ENCODE measurements at regions not wholly inside any gene's neighbourhood (a gene's known extent, or its start where the extent isn't known, plus 50 kb on each side); places are given as distances from the start of the nearest gene placed in this dataset.
"Not testable (repeated sequence)": the region's sequence is repeated elsewhere in the genome, so short reads cannot be mapped to it uniquely, and the experiment has no call there.

- not testable (repeated sequence) for DNase-seq
Measured at GRCh38 chrX:40362291-40362690, 218.5 kb upstream of the ATP6AP2 start.

DNA sequence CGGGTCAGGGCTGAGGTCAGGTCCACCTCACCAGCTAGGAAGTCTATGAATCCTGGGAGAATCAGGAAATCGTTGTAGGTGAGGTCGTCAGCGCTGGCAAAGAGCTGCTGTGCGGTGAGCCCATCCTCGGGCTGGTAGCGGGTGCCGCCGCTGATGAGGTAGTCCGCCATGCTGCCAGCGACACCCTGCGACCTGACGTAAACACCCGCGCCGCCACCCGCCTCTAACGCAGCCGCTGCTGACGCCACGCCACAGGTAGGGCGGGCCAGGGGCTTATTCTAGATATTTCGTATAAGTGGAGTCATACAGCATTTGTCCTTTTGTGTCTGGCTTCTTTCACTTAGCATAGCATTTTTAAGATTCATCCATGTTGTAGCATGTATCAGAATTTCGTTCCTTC, 220.2 kb upstream of the ATP6AP2 start:
- DNase-seq, result no peak

DNA sequence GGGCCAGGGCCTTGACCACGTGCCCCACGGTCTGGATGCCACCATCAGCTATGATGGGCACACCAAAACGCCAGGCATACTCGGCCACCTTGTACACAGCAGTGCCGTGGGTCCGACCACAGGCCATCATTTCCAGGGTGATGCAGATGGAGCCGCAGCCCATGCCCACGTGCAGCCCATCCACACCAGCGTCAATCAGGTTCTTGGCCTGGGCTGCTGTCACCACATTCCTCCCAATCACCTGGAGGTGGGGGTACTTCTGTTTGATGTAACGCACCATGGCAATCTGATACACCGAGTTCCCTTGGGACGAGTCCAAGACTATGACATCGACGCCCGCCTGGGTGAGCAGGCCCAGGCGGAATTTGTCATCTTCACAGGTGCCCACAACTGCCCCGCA, 221.2 kb upstream of the ATP6AP2 start:
- DNase-seq, result no peak

DNA sequence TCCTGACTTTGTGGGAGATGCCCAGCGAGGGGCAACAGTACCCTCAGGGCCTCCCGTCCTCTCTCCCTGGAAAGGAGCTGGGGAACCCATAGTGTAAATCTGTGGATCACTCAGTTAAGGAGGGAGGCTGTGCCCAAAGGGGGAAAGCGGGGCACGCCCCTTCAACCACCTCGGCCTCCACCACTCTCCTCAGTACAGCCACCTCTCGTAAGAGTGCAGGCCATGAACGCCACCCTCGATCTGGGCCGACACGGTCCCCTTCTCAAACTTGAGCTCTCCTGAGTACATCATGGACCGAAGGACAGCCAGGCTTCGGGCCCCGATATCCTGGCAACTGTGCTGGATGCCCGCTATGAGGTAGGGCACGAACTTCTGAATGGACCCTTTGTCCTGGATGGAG, 221.8 kb upstream of the ATP6AP2 start:
- no peak for DNase-seq

GRCh38 chrX:40349251-40349650, 231.5 kb upstream of the ATP6AP2 start:
- DNase-seq, result no peak

DNA sequence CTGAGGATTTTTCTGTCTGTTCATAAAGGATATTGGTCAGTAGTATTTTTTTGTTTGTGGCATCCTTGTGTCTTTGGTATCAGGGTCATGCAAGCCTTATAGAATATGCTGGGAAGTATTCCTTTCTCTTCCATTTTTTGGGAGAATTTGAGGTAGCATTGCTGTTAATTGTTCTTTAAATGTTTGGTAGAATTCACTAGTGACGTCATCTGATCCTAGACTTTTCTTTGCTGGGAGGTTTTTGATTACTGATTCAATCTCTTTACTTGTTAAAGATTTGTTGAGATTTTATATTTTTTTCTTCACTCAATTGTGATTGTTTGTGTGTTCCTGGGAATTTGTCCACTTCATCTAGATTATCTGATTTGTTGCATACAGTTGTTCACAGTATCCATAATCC, 234.4 kb upstream of the ATP6AP2 start:
- no peak for DNase-seq

DNA sequence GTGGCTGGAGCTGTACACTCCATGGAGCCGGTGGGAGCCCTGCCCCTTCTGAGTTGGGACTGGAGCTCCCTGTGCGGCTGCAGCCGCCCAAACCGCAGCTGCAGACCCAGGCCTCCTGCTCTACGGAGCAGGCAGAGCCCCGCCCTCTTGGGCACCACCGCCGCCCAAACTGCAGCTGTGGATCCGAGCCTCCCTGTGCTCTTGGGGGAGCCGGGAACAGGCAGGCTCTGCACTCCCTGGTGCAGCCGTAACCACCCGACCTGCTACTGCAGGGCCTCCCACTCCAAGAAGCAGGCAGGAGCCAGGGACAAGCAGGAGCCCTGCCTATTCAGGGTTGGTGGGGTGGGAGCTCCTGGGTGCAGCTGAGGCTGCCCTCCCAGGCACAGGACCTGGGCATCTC, 237.5 kb upstream of the ATP6AP2 start:
- no peak for DNase-seq

DNA sequence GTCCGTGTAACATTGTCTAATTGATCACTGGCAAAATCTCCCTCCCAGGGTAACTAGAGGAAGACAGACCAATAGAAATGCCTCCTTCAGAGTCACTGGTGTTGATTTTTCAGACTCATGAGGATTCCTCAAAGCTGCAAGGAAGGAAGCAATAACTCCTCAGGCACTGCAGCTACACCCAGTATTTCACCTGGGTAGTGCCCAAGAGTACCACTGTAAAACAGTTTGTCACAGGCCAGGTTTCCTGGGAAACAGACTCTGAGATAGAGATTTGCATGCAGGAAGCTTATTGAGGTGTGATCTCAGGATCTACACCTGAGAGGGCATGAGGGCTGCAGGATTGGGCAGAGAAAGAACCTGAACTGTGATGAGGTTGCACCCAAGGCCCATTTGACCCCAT, 240.7 kb upstream of the ATP6AP2 start:
- DNase-seq, result no peak

GRCh38 chrX:40333344-40333743, 235.6 kb upstream of the BCOR start:
- no peak for DNase-seq

DNA sequence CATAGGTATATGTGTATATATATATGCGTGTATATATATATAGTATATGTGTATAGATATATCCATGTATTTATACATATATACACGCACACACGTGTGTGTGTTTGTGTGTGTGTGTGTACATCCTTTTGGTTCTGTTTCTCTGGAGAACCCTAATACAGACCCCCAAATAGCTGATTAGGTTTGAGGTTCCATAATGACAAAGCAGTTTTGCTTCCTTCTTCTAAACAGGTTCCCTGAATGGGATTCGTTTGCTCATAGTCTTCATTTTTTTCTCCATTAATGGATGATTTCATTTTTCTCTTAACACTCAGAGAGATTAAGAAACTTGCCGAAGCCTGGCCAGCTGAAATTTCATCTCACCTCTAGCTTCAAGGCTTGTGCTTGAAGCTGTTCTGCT, 234.0 kb upstream of the BCOR start:
- DNase-seq, result no peak

- DNase-seq, result no peak
Measured at GRCh38 chrX:40331353-40331752, 233.6 kb upstream of the BCOR start.

DNA sequence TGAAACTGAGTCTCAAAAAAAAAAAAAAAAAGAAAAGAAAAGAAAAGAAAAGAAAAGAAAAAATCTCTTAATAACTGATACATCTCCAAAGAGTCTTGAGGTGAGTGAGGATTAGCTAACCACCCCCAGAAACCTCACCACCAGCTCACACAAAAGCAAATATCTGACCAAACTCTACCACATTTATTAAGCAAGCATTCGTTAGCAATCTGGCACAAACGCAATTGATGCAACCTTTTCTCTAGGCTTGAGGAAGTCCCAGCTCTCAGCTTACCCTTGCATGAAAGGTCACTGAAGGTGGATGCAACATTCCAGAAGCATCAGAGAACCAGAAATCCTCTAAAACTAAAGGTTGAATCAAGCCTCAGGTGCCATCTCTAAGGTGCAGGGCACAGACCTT, 231.9 kb upstream of the BCOR start:
- DNase-seq, result no peak

DNA sequence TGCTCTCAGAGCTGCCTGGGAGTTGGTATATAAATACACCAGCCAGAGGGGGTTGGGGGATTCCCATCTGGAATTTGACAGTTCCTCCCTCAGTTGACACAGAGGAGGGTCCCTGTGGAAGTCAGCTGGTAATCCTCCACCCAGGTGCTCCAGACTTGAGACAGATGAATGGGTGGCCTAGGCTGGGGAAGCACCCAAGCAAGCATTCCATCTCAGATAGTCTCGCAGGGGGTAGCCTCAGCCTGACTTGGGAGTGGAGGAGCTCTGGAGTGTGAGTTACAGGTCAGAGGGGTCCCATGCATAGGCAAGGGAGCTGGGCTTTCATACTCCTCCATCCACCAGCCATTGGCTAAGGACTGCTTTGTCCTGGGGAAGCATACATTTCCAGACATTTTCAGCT, 229.3 kb upstream of the BCOR start:
- no peak for DNase-seq

GRCh38 chrX:40326186-40326965, 228.6 kb upstream of the BCOR start:
- DNase-seq, result no peak

DNA sequence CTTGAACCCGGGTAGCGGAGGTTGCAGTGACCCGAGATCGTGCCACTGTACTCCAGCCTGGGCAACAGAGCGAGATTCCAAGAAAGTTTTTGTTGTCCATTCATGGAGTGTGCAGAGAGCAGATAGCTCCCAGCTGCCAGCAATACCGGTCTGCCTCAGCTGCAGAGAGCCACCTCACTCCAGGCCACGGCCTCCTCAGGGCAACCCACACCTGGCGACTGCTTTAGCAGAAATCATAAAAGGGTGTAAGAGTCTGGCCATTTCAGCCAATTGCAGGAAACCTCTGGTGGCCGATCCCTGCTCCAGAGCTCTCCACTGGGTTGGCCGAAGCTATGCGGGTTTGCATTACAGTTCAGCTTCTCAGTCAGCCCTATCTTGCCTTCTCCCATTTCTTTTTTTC, 227.4 kb upstream of the BCOR start:
- DNase-seq, result no peak

DNA sequence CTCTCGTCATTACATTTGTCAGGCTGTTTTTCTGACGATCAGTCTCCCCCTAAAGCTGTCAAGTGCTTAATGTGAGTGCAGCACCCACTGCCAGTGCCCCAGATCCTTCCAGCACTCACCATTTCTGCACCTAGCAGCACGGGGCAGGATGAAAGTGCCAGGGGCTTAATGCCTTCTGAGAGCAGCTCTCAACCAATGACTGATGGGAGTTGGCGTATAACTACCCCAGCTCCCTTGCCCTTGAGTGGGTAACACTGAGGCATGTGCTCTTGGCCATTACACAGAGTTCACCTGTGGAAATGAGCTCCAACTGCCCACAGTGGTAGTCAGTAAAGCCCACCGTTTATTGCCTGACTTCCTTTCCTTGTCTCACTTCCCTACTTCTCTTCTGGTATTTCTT, 226.2 kb upstream of the BCOR start:
- no peak for DNase-seq

GRCh38 chrX:40320819-40321218, 223.1 kb upstream of the BCOR start:
- no peak for DNase-seq

- no peak for DNase-seq
Measured at GRCh38 chrX:40318801-40319200, 221.0 kb upstream of the BCOR start.

GRCh38 chrX:40318076-40318475, 220.3 kb upstream of the BCOR start:
- no peak for DNase-seq

GRCh38 chrX:40316502-40316901, 218.7 kb upstream of the BCOR start:
- no peak for DNase-seq

DNA sequence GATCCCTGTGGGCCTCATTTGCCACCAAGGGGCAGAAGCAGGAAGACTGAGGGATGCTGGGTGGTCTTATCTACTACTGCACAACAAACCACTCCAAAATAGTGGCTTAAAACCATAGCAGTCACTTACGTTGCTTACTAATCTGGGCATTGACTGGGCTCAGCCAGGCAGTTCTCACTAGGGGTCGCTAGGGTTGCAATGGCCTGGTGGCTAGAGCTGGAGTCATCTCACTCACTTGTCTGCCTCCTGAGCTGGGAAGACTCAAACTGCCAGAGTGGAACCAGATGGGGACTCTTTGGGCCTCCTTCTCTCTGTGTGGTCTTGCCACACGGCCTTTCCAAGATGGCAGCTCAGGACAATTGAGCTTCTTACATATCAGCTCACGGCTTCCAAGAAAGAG, 216.3 kb upstream of the BCOR start:
- no peak for DNase-seq

- DNase-seq, result no peak
Measured at GRCh38 chrX:40313269-40313668, 215.5 kb upstream of the BCOR start.

- no peak for DNase-seq
Measured at GRCh38 chrX:40310447-40310846, 212.7 kb upstream of the BCOR start.

- DNase-seq, result no peak
Measured at GRCh38 chrX:40310016-40310415, 212.3 kb upstream of the BCOR start.

GRCh38 chrX:40307871-40308270, 210.1 kb upstream of the BCOR start:
- DNase-seq, result no peak

GRCh38 chrX:40304115-40304514, 206.4 kb upstream of the BCOR start:
- DNase-seq, result no peak

All from activated T-cell treated with anti-CD3 and anti-CD28 coated beads for 4 hours (primary cell).